GM12878 (cell line): ENCODE measurements at regions not wholly inside any gene's neighbourhood (a gene's known extent, or its start where the extent isn't known, plus 50 kb on each side); places are given as distances from the start of the nearest gene placed in this dataset.

Source experiments
- CBFB ChIP-seq: IDR thresholded peaks from 2 replicates; pipeline ENCODE4 v1.6.1; 2016; ENCODE audit warnings: antibody characterized with exemption, low read depth
- CREB1 ChIP-seq: IDR thresholded peaks from 2 replicates; pipeline ENCODE4 v1.6.1; 2012; ENCODE audit warnings: low read depth, mild to moderate bottlenecking, inconsistent platforms
- GABPA ChIP-seq: IDR thresholded peaks from 2 replicates; pipeline ENCODE4 v1.6.1; 2014; ENCODE audit warnings: antibody characterized with exemption, low read depth, mild to moderate bottlenecking, inconsistent platforms
- IRF5 ChIP-seq: fragments of 450-650 bp; IDR thresholded peaks from 2 replicates; pipeline ENCODE4 v1.6.1; 2017; ENCODE audit warnings: borderline replicate concordance
- MYC ChIP-seq: IDR thresholded peaks from 2 replicates; pipeline ENCODE4 v1.6.1; 2011; ENCODE audit warnings: mild to moderate bottlenecking, low read length, moderate library complexity, inconsistent platforms; ENCODE audit not compliant: insufficient read depth, insufficient replicate concordance, insufficient read length, severe bottlenecking
- NFIC ChIP-seq: IDR thresholded peaks from 2 replicates; pipeline ENCODE4 v1.6.1; 2012; ENCODE audit warnings: low read depth, mild to moderate bottlenecking, inconsistent platforms, low read length, moderate library complexity
- NR2C2 ChIP-seq: IDR thresholded peaks from 2 replicates; pipeline ENCODE4 v1.6.1; 2011; ENCODE audit warnings: borderline replicate concordance, low read depth; ENCODE audit not compliant: control insufficient read depth, insufficient read length
- NRF1 ChIP-seq: conservative IDR thresholded peaks from 2 replicates; pipeline ENCODE4 v1.6.1; 2011; ENCODE audit warnings: mild to moderate bottlenecking, low read depth, low read length, improper control_type of control experiment
- POLR2AphosphoS5 ChIP-seq: IDR thresholded peaks from 2 replicates; pipeline ENCODE4 v1.6.1; 2011; ENCODE audit warnings: mild to moderate bottlenecking, low read length, inconsistent platforms
- SMC3 ChIP-seq: IDR thresholded peaks from 2 replicates; pipeline ENCODE4 v1.6.1; 2011; ENCODE audit warnings: low read length, improper control_type of control experiment, borderline replicate concordance
- TARDBP ChIP-seq: IDR thresholded peaks from 2 replicates; pipeline ENCODE4 v1.6.1; 2016; ENCODE audit warnings: borderline replicate concordance
- TCF12 ChIP-seq: IDR thresholded peaks from 2 replicates; pipeline ENCODE4 v1.6.1; 2011; ENCODE audit warnings: low read depth, mild to moderate bottlenecking, low read length
- TCF3 ChIP-seq: IDR thresholded peaks from 2 replicates; pipeline ENCODE4 v1.6.1; 2012; ENCODE audit warnings: low read depth, mild to moderate bottlenecking, low read length, borderline replicate concordance; ENCODE audit not compliant: insufficient read depth
- TCF7 ChIP-seq: IDR thresholded peaks from 2 replicates; pipeline ENCODE4 v1.6.1; 2014; ENCODE audit warnings: antibody characterized with exemption, borderline replicate concordance
- ZNF207 ChIP-seq: fragments of 450-650 bp; IDR thresholded peaks from 2 replicates; pipeline ENCODE4 v1.6.1; 2014; ENCODE audit warnings: antibody characterized with exemption, mild to moderate bottlenecking, borderline replicate concordance
- ZNF622 ChIP-seq: fragments of 450-650 bp; IDR thresholded peaks from 2 replicates; pipeline ENCODE4 v1.6.1; 2017; ENCODE audit warnings: mild to moderate bottlenecking, inconsistent platforms
- TF ChIP-seq, protein P1 (sequence below): IDR thresholded peaks from 2 replicates; pipeline ENCODE4 v1.6.1; 2012; ENCODE audit warnings: mild to moderate bottlenecking, low read depth, low read length
- TF ChIP-seq, protein P2 (sequence below): IDR thresholded peaks from 2 replicates; pipeline ENCODE4 v1.6.1; 2011; ENCODE audit warnings: borderline replicate concordance, low read depth, mild to moderate bottlenecking, moderate library complexity, mixed read lengths, low read length; ENCODE audit not compliant: insufficient read depth; ENCODE audit errors: extremely low read length
- TF ChIP-seq, protein P3 (sequence below): fragments of 150-350 bp; IDR thresholded peaks from 2 replicates; pipeline ENCODE4 v1.6.1; 2014; ENCODE audit warnings: mild to moderate bottlenecking, low read depth, low read length
- TF ChIP-seq, protein P4 (sequence below): fragments of 150-350 bp; IDR thresholded peaks from 2 replicates; pipeline ENCODE4 v1.6.1; 2016; ENCODE audit warnings: low read depth, low read length

DNA sequence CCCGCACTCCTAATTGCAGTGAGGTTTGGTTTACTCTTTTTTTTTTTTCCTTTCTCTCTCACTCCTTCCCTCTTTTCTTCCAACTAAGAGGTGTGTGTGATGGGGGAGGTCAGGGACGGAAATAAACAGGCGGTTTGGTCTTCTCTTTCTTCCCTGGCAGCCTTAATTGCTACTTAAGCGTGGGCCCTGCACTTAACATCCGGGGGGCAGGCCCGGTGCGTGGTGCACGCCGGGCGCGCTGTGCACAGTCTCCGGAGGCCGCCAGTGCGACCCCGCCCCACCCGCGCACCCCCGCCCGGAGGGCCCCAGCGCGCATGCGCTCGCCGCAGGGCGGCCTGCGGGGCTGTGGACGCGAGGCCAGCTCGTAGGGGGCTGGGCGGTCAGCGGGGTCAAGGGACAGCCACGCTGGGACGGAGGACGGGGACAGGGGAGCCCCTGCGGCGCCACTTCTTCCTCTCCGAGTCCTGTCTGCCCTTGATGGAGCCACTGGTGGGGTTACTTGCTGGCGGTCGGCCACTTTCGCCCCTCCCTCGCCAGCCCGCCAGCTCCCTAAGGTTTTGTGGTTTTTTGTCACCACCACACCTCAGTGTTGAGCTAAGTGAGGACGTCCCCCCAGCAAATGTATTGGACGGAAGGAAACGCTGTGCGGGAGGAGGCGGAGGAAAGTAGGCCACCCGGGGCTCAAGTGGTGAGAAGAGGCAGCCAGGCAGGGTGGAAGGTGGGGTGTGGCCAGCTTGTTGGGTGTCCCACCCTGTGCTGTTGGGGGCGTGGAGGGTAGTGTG, 120.9 kb downstream of the MRM1 start (continued):
- TF ChIP-seq, protein P1, sequence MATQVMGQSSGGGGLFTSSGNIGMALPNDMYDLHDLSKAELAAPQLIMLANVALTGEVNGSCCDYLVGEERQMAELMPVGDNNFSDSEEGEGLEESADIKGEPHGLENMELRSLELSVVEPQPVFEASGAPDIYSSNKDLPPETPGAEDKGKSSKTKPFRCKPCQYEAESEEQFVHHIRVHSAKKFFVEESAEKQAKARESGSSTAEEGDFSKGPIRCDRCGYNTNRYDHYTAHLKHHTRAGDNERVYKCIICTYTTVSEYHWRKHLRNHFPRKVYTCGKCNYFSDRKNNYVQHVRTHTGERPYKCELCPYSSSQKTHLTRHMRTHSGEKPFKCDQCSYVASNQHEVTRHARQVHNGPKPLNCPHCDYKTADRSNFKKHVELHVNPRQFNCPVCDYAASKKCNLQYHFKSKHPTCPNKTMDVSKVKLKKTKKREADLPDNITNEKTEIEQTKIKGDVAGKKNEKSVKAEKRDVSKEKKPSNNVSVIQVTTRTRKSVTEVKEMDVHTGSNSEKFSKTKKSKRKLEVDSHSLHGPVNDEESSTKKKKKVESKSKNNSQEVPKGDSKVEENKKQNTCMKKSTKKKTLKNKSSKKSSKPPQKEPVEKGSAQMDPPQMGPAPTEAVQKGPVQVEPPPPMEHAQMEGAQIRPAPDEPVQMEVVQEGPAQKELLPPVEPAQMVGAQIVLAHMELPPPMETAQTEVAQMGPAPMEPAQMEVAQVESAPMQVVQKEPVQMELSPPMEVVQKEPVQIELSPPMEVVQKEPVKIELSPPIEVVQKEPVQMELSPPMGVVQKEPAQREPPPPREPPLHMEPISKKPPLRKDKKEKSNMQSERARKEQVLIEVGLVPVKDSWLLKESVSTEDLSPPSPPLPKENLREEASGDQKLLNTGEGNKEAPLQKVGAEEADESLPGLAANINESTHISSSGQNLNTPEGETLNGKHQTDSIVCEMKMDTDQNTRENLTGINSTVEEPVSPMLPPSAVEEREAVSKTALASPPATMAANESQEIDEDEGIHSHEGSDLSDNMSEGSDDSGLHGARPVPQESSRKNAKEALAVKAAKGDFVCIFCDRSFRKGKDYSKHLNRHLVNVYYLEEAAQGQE: no peak
- no peak for TF ChIP-seq TARDBP
- TF ChIP-seq, protein P2, sequence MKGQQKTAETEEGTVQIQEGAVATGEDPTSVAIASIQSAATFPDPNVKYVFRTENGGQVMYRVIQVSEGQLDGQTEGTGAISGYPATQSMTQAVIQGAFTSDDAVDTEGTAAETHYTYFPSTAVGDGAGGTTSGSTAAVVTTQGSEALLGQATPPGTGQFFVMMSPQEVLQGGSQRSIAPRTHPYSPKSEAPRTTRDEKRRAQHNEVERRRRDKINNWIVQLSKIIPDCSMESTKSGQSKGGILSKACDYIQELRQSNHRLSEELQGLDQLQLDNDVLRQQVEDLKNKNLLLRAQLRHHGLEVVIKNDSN: no peak
- TF ChIP-seq, protein P3, sequence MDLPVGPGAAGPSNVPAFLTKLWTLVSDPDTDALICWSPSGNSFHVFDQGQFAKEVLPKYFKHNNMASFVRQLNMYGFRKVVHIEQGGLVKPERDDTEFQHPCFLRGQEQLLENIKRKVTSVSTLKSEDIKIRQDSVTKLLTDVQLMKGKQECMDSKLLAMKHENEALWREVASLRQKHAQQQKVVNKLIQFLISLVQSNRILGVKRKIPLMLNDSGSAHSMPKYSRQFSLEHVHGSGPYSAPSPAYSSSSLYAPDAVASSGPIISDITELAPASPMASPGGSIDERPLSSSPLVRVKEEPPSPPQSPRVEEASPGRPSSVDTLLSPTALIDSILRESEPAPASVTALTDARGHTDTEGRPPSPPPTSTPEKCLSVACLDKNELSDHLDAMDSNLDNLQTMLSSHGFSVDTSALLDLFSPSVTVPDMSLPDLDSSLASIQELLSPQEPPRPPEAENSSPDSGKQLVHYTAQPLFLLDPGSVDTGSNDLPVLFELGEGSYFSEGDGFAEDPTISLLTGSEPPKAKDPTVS: no peak
- TF ChIP-seq SMC3: no peak
- TF ChIP-seq IRF5: no peak
- no peak for TF ChIP-seq GABPA
- TF ChIP-seq CBFB: no peak
- TF ChIP-seq TCF12: no peak
- no peak; the same call in 1 of the 2 replicates for TF ChIP-seq POLR2AphosphoS5
- TF ChIP-seq NRF1: peak; percentile 56
- TF ChIP-seq MYC: no peak
- no peak for TF ChIP-seq TCF7
- no peak for TF ChIP-seq NFIC
- no peak for TF ChIP-seq TCF3
- no peak for TF ChIP-seq ZNF207
- no peak for TF ChIP-seq NR2C2
- no peak for TF ChIP-seq ZNF622
- TF ChIP-seq CREB1: no peak
- TF ChIP-seq, protein P4, sequence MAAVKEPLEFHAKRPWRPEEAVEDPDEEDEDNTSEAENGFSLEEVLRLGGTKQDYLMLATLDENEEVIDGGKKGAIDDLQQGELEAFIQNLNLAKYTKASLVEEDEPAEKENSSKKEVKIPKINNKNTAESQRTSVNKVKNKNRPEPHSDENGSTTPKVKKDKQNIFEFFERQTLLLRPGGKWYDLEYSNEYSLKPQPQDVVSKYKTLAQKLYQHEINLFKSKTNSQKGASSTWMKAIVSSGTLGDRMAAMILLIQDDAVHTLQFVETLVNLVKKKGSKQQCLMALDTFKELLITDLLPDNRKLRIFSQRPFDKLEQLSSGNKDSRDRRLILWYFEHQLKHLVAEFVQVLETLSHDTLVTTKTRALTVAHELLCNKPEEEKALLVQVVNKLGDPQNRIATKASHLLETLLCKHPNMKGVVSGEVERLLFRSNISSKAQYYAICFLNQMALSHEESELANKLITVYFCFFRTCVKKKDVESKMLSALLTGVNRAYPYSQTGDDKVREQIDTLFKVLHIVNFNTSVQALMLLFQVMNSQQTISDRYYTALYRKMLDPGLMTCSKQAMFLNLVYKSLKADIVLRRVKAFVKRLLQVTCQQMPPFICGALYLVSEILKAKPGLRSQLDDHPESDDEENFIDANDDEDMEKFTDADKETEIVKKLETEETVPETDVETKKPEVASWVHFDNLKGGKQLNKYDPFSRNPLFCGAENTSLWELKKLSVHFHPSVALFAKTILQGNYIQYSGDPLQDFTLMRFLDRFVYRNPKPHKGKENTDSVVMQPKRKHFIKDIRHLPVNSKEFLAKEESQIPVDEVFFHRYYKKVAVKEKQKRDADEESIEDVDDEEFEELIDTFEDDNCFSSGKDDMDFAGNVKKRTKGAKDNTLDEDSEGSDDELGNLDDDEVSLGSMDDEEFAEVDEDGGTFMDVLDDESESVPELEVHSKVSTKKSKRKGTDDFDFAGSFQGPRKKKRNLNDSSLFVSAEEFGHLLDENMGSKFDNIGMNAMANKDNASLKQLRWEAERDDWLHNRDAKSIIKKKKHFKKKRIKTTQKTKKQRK: no peak
